ENCODE measurements at regions not wholly inside any gene's neighbourhood (a gene's known extent, or its start where the extent isn't known, plus 50 kb on each side); places are given as distances from the start of the nearest gene placed in this dataset.

- no peak for DNase-seq (ENCODE audit: low spot score)
- Histone ChIP-seq H2AFZ (no peak overlapping the region), H3K27ac (no peak overlapping the region), H3K36me3 (replicated peaks; ENCODE audit: insufficient read depth, low read depth) (no peaks in the 10 kb centered on the region), H3K9me2 (replicated peaks; ENCODE audit: insufficient read depth) (no peaks in the 10 kb centered on the region), H3K4me3 (no peak overlapping the region), H3K9me3 (ENCODE audit: low read depth) (no peaks in the 10 kb centered on the region), H3K27me3 (no peaks in the 10 kb centered on the region), H3K4me2 (no peak overlapping the region), H4K20me1 (ENCODE audit: insufficient read depth, poor library complexity, severe bottlenecking) (no peaks in the 10 kb centered on the region), H3K79me2 (no peaks in the 10 kb centered on the region), H3K4me1 (ENCODE audit: insufficient read depth) (no peaks in the 10 kb centered on the region)
- no peak for TF ChIP-seq EZH2phosphoT487 (IDR thresholded peaks at IDR 0.05; ENCODE audit: low read depth, severe bottlenecking, unreplicated experiment)
- no peak for TF ChIP-seq EZH2 (IDR thresholded peaks at IDR 0.05; ENCODE audit: borderline replicate concordance)
- TF ChIP-seq, protein P1, sequence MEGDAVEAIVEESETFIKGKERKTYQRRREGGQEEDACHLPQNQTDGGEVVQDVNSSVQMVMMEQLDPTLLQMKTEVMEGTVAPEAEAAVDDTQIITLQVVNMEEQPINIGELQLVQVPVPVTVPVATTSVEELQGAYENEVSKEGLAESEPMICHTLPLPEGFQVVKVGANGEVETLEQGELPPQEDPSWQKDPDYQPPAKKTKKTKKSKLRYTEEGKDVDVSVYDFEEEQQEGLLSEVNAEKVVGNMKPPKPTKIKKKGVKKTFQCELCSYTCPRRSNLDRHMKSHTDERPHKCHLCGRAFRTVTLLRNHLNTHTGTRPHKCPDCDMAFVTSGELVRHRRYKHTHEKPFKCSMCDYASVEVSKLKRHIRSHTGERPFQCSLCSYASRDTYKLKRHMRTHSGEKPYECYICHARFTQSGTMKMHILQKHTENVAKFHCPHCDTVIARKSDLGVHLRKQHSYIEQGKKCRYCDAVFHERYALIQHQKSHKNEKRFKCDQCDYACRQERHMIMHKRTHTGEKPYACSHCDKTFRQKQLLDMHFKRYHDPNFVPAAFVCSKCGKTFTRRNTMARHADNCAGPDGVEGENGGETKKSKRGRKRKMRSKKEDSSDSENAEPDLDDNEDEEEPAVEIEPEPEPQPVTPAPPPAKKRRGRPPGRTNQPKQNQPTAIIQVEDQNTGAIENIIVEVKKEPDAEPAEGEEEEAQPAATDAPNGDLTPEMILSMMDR (IDR thresholded peaks at IDR 0.05; ENCODE audit: poor library complexity) = no peak
- 35% methylated on average over 2 of the region's 2 CpGs for WGBS (ENCODE audit: low lambda C conversion rate, missing lambda C conversion rate)
These were observed 207.3 kb upstream of the PABPC4L start for GRCh38 chr4:134408897-134409296.

DNA sequence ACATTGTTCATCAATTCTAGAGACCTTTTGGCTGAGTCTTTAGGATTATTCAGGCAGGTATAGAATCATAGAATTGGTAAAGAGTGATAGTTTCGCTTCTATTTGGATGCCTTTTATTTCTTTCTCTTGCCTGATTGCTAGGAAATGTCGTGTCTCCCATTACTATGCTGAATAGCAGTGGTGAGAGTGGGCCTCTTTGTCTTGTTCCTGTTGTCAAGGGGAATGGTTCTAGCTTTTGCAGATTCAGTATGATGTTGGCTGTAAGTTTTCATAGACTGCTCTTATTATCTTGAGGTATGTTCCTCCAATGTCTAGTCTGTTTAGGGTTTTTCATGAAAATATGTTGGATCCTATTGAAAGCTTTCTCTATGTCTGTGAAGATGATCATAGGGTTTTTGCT is 200.2 kb upstream of the PABPC4L start:
- Histone ChIP-seq H3K36me3 (replicated peaks; ENCODE audit: insufficient read depth, low read depth) (no peaks in the 10 kb centered on the region), H3K9me3 (ENCODE audit: low read depth) (peaks cover 4% of the 10 kb centered on the region), H3K4me3 (no peak overlapping the region), H3K79me2 (no peaks in the 10 kb centered on the region), H3K9me2 (replicated peaks; ENCODE audit: insufficient read depth) (no peaks in the 10 kb centered on the region), H4K20me1 (ENCODE audit: insufficient read depth, poor library complexity, severe bottlenecking) (no peaks in the 10 kb centered on the region), H2AFZ (no peak overlapping the region), H3K4me1 (ENCODE audit: insufficient read depth) (no peaks in the 10 kb centered on the region), H3K4me2 (no peak overlapping the region), H3K27ac (no peak overlapping the region), H3K27me3 (no peaks in the 10 kb centered on the region)
- no peak for DNase-seq (ENCODE audit: low spot score)
- TF ChIP-seq EZH2 (IDR thresholded peaks at IDR 0.05; ENCODE audit: borderline replicate concordance) (no peak), EZH2phosphoT487 (IDR thresholded peaks at IDR 0.05; ENCODE audit: low read depth, severe bottlenecking, unreplicated experiment) (no peak)
- TF ChIP-seq, protein P1 (IDR thresholded peaks at IDR 0.05; ENCODE audit: poor library complexity) = no peak
- 86% methylated on average over 2 of the region's 2 CpGs for WGBS (ENCODE audit: low lambda C conversion rate, missing lambda C conversion rate)

DNA sequence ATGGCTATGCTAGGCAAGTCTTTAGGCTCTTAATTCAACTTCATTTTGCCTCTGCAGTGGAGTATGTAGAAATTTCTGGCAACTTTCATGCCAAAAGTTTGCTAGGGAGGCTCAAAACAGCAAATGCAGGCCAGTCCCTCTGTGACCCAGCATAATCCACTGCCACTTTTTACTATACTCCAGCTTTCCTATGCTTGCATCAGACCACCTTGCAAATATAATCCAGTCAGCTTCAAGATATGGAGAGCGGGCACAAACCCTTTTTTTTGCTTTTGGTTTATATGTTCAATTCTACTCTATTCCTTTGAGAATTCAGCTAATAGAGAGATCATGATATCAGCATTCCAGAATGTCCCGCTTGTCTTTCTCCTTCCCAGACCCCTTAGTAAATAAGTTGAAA is 192.0 kb upstream of the PABPC4L start:
- Histone ChIP-seq H3K9me2 (replicated peaks; ENCODE audit: insufficient read depth) (no peaks in the 10 kb centered on the region), H3K4me3 (no peak overlapping the region), H3K4me2 (no peak overlapping the region), H3K79me2 (no peaks in the 10 kb centered on the region), H3K9me3 (ENCODE audit: low read depth) (peaks cover 6% of the 10 kb centered on the region), H3K4me1 (ENCODE audit: insufficient read depth) (no peaks in the 10 kb centered on the region), H3K27ac (no peak overlapping the region), H2AFZ (no peak overlapping the region), H4K20me1 (ENCODE audit: insufficient read depth, poor library complexity, severe bottlenecking) (no peaks in the 10 kb centered on the region), H3K27me3 (no peaks in the 10 kb centered on the region), H3K36me3 (replicated peaks; ENCODE audit: insufficient read depth, low read depth) (no peaks in the 10 kb centered on the region)
- TF ChIP-seq, protein P1 (IDR thresholded peaks at IDR 0.05; ENCODE audit: poor library complexity) = no peak
- no peak for DNase-seq (ENCODE audit: low spot score)
- WGBS (ENCODE audit: low lambda C conversion rate, missing lambda C conversion rate) = 97% methylated on average over 2 of the region's 2 CpGs

- Histone ChIP-seq H4K20me1 (ENCODE audit: insufficient read depth, poor library complexity, severe bottlenecking) (no peaks in the 10 kb centered on the region), H3K27me3 (no peaks in the 10 kb centered on the region), H3K36me3 (replicated peaks; ENCODE audit: insufficient read depth, low read depth) (no peaks in the 10 kb centered on the region), H3K79me2 (no peaks in the 10 kb centered on the region), H3K9me2 (replicated peaks; ENCODE audit: insufficient read depth) (no peaks in the 10 kb centered on the region), H3K4me1 (ENCODE audit: insufficient read depth) (no peaks in the 10 kb centered on the region), H3K9me3 (ENCODE audit: low read depth) (no peaks in the 10 kb centered on the region), H3K4me3 (no peak overlapping the region), H2AFZ (no peak overlapping the region), H3K4me2 (no peak overlapping the region), H3K27ac (no peak overlapping the region)
- 78% methylated on average over 2 of the region's 2 CpGs for WGBS (ENCODE audit: low lambda C conversion rate, missing lambda C conversion rate)
- TF ChIP-seq EZH2phosphoT487 (IDR thresholded peaks at IDR 0.05; ENCODE audit: low read depth, severe bottlenecking, unreplicated experiment) (no peak), EZH2 (IDR thresholded peaks at IDR 0.05; ENCODE audit: borderline replicate concordance) (no peak)
- TF ChIP-seq, protein P1 (IDR thresholded peaks at IDR 0.05; ENCODE audit: poor library complexity) = no peak
- DNase-seq (ENCODE audit: low spot score) = no peak
These were observed 188.7 kb upstream of the PABPC4L start for GRCh38 chr4:134390319-134390718.
